ENCODE measurements at regions not wholly inside any gene's neighbourhood (a gene's known extent, or its start where the extent isn't known, plus 50 kb on each side); places are given as distances from the start of the nearest gene placed in this dataset.

- Histone ChIP-seq H3K4me2 (replicated peaks; ENCODE audit: extremely low read depth, low read length, poor library complexity, severe bottlenecking) (no peak overlapping the region), H3K79me2 (ENCODE audit: insufficient read depth, low read length) (no peaks in the 10 kb centered on the region)
- 100% methylated on average over 1 of the region's 4 CpGs for WGBS (ENCODE audit: insufficient coverage)
These were observed 60.0 kb upstream of the AMOTL1 start for GRCh38 chr11:94708176-94708575.

DNA sequence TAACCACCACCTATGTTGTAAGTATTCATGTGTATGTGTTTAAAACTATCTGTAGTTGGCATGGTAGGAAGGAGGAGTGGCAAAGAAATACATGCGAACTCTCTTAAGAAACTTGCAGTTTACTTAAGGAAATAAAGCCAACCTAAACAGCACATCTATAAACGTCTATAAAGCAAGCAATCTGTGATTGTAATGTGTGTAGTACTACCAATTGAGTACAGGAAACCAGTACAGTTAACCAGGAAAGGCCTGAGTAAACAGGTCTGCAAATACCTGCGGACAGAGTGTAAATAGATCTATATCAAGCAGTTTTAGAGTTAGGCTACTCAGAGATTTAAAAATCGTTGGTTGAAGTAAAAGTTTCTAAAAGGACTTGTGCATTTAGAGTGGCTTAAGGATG lies 59.5 kb upstream of the AMOTL1 start:
- no peaks in the 10 kb centered on the region for H3K4me1 Mint-ChIP-seq

More at GRCh38 chr11:94708176-94708575, 60.0 kb upstream of the AMOTL1 start:
- DNase-seq: no peak
- TF ChIP-seq, protein P1, sequence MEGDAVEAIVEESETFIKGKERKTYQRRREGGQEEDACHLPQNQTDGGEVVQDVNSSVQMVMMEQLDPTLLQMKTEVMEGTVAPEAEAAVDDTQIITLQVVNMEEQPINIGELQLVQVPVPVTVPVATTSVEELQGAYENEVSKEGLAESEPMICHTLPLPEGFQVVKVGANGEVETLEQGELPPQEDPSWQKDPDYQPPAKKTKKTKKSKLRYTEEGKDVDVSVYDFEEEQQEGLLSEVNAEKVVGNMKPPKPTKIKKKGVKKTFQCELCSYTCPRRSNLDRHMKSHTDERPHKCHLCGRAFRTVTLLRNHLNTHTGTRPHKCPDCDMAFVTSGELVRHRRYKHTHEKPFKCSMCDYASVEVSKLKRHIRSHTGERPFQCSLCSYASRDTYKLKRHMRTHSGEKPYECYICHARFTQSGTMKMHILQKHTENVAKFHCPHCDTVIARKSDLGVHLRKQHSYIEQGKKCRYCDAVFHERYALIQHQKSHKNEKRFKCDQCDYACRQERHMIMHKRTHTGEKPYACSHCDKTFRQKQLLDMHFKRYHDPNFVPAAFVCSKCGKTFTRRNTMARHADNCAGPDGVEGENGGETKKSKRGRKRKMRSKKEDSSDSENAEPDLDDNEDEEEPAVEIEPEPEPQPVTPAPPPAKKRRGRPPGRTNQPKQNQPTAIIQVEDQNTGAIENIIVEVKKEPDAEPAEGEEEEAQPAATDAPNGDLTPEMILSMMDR (IDR thresholded peaks at IDR 0.05): no peak
- Histone ChIP-seq H3K27ac (ENCODE audit: low read depth in 1 of 2, low read length in 2 of 2) (no peak overlapping the region), H3K9ac (ENCODE audit: insufficient read depth, low read length, poor library complexity, severe bottlenecking) (no peak overlapping the region), H3K27me3 (ENCODE audit: control insufficient read depth in 2 of 2, insufficient read depth in 2 of 2, low read length in 2 of 2) (peaks cover 0 to 2% of the 10 kb centered on the region in 2 donors), H4K20me1 (ENCODE audit: insufficient read depth, low read length) (no peaks in the 10 kb centered on the region), H3K4me3 (replicated peaks in 1 of 3; ENCODE audit: low read depth in 2 of 3, low read length in 3 of 3) (no peak overlapping the region), H3K36me3 (replicated peaks in 1 of 2; ENCODE audit: control insufficient read depth in 1 of 2, insufficient read depth in 2 of 2, low read length in 2 of 2) (no peaks in the 10 kb centered on the region), H3K4me1 (ENCODE audit: control insufficient read depth in 1 of 2, insufficient read depth in 2 of 2, low read length in 2 of 2) (no peaks in the 10 kb centered on the region), H2AFZ (ENCODE audit: insufficient read depth, low read depth, low read length, poor library complexity, severe bottlenecking) (no peak overlapping the region), H3K9me3 (replicated peaks in 1 of 2; ENCODE audit: control insufficient read depth in 1 of 2, insufficient read depth in 1 of 2, low read length in 2 of 2) (no peaks in the 10 kb centered on the region)
- intact Hi-C loops (cut with micrococcal nuclease): no loop called here
- Mint-ChIP-seq H3K4me1 (no peaks in the 10 kb centered on the region), H3K36me3 (no peaks in the 10 kb centered on the region), H3K9me3 (peaks cover 0 to 2% (median 0%) of the 10 kb centered on the region in 7 donors), H3K4me3 (no peak overlapping the region), H3K27me3 (ENCODE audit: low read depth in 3 of 3) (peaks cover 4 to 8% (median 8%) of the 10 kb centered on the region in 3 donors), H3K27ac (no peak overlapping the region)

More for the DNA sequence above, 59.5 kb upstream of the AMOTL1 start:
- no peak overlapping the region for H2AFZ ChIP-seq (ENCODE audit: insufficient read depth, low read depth, low read length, poor library complexity, severe bottlenecking)
- H3K36me3 Mint-ChIP-seq: no peaks in the 10 kb centered on the region
- H3K27ac Mint-ChIP-seq: no peak overlapping the region
- no CpG with 5 or more reads among the region's 4 CpGs for WGBS (ENCODE audit: insufficient coverage)
- H3K9ac ChIP-seq (ENCODE audit: insufficient read depth, low read length, poor library complexity, severe bottlenecking): no peak overlapping the region
- H3K9me3 ChIP-seq (replicated peaks in 1 of 2; ENCODE audit: control insufficient read depth in 1 of 2, insufficient read depth in 1 of 2, low read length in 2 of 2): no peaks in the 10 kb centered on the region
- H3K4me1 ChIP-seq (ENCODE audit: control insufficient read depth in 1 of 2, insufficient read depth in 2 of 2, low read length in 2 of 2): no peaks in the 10 kb centered on the region
- peaks cover 6 to 8% (median 8%) of the 10 kb centered on the region in 3 donors for H3K27me3 Mint-ChIP-seq (ENCODE audit: low read depth in 3 of 3)
- DNase-seq: no peak
- peaks cover 0 to 2% of the 10 kb centered on the region in 2 donors for H3K27me3 ChIP-seq (ENCODE audit: control insufficient read depth in 2 of 2, insufficient read depth in 2 of 2, low read length in 2 of 2)
- no peaks in the 10 kb centered on the region for H4K20me1 ChIP-seq (ENCODE audit: insufficient read depth, low read length)
- H3K36me3 ChIP-seq (replicated peaks in 1 of 2; ENCODE audit: control insufficient read depth in 1 of 2, insufficient read depth in 2 of 2, low read length in 2 of 2): no peaks in the 10 kb centered on the region
- intact Hi-C loops (cut with micrococcal nuclease): no loop called here
- H3K4me3 ChIP-seq (replicated peaks in 1 of 3; ENCODE audit: low read depth in 2 of 3, low read length in 3 of 3): no peak overlapping the region
- TF ChIP-seq, protein P1 (IDR thresholded peaks at IDR 0.05): no peak
- no peak overlapping the region for H3K4me2 ChIP-seq (replicated peaks; ENCODE audit: extremely low read depth, low read length, poor library complexity, severe bottlenecking)
- H3K79me2 ChIP-seq (ENCODE audit: insufficient read depth, low read length): no peaks in the 10 kb centered on the region
- no peak overlapping the region for H3K27ac ChIP-seq (ENCODE audit: low read depth in 1 of 2, low read length in 2 of 2)
- H3K9me3 Mint-ChIP-seq: peaks cover 0 to 3% (median 0%) of the 10 kb centered on the region in 7 donors
- H3K4me3 Mint-ChIP-seq: no peak overlapping the region

Data from CD14-positive monocyte (primary cell).